Hepatic stellate cell (primary cell): ENCODE measurements at regions not wholly inside any gene's neighbourhood (a gene's known extent, or its start where the extent isn't known, plus 50 kb on each side); places are given as distances from the start of the nearest gene placed in this dataset.

Experiments
- DNase-seq: peaks from one replicate; pipeline ENCODE4 v3.0.0; 2011; ENCODE audit warnings: low spot score

DNA sequence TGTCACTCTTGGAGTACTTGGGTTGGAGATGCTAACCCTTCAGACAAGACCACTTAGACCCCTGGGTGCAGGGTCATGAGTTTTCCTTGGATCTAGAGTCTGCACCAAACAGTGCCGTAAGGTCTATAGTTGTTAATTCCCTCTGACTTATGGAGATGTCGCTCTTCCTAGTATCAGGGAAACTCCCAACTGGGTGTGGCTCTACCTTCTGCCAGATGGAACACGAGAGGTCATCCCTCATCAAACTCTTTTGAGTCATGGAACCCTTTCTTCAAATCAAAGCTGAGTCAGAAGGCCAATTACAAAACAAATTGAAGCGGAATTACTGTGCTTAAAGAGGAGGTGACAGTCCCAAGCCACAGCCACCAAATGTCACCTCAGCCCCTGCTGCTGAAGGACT lies 514.9 kb upstream of the PROK2 start:
- no peak for DNase-seq

DNA sequence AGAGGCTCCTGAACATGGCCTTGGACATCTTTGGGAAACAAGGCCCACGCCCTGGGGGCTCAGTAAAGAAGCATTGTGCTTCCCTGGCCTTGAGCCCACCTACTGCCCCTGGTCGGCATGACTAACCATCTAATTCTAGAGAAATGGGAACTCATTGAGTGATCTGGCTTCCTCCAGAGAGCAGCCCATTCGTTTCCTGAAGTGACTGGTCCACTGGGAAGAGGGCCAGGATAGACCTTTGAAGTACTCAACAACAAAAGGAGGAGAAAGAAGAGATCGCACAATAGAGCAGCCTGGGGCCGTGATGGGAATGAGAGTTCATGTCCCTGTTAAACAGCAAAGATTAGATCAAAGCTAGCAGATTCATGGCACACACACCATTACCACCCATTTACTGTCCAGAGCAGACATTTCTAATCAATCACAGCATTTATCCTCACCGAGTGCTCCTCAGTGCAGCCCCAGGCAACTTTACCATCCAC lies 514.4 kb upstream of the PROK2 start:
- DNase-seq: no peak

DNA sequence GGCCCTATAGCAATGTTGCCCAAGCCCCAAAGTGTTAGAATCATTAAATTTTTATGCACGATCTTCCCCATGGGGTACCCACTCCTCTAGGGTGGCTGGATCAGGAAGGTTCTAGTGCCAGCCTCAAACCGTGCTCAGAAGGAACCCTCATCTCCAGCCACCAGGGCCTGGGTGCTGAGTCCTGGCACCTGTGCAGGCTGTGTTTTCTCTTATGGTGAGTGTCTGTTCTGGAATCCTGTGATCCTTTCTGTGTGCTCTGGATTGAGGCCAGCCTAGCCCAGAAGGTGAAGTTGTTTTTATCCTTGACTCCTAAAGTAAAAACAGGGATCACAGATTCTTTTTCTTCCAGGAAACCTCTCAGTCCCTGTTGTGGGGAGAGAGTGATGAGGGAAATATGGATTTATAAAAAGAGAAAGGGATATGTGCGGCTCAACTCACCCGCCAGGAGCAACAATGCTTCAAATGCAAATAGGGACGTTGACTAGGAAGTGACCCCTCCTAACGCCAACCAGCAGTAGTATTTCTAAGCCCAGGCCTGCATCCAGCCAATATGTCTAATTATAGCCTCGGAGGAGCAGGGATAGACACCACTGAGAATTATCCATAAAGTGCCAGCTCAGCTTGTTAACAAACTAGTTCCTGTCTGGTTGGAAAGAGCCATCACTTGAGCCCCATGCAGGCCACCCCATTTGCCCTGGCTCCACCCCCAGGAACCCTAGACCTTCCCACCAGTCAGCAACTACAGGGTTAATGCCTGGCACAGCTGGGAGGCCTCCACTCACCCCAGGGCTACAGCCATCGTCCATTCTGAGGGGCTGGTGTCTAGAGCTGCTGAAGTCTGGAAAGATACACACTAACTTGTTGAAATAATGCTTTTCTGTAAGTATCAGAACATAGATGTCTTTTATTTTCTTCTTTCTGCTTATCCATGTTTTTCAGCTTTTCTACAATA lies 513.5 kb upstream of the PROK2 start:
- no peak for DNase-seq

DNA sequence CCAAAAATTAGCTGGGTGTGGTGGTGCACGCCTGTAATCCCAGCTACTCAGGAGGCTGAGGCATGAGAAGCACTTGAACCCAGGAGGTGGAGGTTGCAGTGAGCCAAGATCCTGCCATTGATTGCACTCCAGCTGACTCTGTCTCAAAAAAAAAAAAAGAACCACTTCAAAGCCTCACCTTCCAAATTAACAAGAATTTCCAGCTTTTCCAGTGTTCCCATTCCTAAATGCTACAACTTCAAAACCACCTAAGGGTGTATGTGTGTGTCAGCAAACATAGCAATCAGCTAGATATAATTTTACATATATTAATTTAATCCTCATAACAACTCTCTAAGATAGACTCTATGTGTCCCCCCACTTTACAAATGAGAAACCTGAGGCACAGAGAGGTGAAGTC lies 512.5 kb upstream of the PROK2 start:
- DNase-seq: no peak

DNA sequence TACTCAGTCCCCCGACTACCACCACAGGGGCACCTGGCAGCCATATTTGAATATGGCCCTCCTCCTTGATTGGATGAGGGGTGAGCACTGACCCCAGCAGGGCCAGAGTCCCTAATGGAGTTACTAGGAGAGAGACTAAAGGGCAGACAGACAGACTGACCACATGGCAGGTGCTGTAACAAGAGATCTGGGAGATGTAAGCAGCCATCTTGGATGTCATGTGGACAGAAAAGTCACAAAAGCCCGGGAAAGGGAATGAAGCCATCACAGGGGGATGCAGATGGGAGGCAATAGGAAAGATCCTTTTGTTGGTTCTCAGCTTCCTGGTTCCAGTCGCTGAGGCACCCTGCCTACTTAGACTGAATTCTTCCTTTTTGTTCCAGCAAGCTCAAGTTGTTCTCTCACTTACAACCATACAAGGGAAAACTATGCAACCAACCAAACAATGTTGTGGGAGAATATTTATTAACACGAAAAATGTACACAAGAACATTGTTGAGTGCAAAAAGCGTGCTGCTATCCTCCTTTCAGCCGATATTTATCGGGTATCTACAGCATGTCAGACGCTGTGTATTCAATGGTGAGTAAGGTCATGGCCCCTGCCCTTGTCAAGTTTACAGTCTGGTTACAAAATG lies 511.6 kb upstream of the PROK2 start:
- DNase-seq: no peak

DNA sequence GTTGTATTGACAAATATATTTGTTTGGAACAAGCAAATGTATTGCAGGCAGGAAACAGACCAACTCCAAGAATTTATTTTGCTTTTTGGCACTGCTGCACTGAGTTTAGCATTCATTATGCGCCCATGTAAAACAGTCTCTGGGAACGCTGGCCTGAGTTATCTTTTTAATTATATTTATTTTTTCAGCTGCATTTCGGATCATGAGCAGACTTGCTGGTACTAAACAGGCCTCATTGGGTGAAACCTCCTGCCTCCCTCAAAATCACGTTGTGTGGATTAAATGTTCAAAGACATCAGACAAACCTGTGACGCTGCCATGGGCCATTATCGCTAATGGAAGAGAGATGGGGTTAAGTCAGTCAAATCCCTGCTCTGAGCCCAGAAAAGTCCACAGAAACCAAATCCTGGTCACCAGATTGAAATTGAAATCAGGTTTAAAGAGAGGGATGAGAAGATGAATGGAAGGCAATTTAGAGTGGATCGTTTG lies 511.1 kb upstream of the PROK2 start:
- DNase-seq: no peak

DNA sequence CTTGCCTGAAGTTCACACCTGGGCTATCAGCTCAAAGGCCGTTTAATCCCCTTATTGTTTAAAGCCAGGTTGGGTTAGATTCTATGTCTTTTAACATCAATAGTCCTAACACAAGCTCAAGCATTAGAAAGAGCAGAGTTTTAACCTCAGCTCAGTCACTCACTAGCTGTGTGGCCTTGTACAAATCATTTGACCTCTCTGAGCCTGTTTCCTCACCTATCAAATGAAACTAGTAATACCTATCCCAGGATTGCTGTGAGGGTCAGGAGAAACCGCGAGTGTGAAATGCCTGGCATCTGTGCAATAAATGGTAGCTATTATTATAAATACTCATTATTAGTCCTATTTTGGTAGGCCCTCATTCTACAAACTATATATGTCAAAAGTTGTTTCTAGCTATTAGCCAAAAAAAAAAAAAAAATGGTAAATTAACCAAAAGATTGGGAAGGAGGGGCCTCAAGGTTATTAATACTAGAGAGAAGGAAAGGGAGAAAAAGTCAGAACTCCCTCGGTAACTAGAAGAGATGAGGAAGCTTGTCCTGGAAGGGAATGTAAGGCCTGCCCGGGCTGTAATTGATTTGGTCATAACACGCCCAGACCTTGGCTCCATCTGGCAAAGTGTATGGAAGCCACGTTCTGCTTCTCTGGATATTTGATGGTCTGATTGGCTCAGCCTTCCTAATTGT lies 510.5 kb upstream of the PROK2 start:
- no peak for DNase-seq

DNA sequence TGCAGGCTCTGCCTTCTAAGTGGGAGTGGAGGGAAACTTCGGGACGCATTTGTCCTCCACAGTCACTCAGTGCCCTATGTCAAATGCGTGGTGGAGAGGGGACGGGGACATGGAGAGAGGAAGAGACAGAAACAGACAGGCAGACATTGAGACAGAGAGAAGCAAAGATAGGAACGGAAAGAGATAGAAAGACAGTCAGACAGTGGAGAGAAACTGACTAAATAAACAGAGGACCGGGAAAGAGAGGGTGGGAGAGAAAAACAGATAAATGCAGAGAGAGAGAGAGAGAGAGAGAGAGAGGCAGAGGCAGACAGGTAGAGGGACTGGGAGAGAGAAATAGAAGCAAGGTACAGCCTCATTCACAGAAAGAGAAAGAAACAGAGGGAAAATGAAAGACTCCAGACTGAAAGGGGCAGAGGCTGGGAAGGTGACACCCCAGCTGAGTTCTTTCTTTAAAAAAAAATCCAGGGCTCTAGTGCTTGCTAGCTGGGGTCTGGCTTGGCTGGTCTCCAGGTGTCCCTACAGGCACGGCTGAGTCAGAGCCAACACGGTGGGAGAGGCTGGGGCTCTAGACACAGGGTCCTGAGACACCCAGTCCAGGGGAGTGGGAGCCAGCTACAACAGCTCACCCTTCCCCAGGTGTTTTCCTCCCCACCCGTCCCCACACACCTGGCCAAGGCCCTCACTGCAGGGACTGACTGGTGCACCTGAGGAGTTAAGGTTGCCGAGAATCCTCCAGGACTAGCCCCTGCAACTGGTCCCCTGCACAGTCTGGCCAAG lies 506.1 kb upstream of the PROK2 start:
- no peak for DNase-seq

DNA sequence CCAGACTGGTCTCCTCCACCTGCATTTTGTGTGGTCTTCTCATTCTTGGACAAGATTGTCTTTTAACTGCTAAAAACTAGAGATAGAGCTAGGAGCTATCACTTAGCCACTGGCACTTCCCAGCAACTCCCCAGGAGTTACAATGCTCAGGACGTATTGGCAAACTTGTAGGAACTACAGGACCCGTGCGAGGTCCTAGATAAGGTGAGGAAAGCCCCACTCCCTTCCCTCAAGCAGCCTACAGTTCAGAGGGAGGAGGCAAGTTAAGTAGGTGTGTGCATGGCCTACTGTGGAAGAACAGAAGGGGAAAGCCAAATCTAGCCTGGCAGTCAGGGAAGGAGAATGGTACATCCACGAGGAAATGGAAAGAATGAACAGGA lies 504.7 kb upstream of the PROK2 start:
- DNase-seq: no peak

DNA sequence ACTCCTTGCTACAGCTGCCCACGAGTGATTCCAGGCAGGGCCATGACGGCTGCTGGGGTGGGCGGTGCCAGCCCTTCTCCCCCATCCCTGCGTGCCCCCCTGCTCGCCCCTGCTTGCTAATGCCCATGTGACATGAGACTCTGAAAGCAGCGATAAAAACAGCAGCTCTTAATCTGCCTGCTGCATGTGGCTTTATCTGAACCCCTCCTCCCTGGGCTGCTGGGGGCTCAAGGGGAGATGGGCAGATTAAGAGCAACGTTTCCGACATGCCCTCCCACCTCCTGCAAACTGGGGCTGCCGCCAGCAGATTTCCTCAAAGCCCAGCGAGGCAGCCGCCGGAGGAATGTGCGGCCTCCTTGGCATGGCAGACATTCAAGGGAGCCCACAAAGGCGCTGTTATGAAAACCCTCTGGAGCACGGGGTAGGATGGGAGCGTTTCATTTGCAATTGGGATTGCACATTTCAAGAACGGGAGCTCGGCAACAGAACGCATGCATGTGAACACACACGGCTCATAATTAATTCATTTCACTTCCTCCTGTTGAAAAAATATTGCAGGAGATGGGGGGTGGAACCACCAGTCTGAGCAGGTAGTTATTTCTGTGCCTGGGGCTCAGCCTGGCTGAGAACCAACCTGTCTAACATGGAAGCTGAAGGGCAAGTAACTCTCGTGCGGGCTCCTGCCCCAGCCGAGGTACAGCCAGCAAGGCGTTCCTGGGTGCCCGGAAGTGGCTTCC lies 504.2 kb upstream of the PROK2 start:
- no peak for DNase-seq

DNA sequence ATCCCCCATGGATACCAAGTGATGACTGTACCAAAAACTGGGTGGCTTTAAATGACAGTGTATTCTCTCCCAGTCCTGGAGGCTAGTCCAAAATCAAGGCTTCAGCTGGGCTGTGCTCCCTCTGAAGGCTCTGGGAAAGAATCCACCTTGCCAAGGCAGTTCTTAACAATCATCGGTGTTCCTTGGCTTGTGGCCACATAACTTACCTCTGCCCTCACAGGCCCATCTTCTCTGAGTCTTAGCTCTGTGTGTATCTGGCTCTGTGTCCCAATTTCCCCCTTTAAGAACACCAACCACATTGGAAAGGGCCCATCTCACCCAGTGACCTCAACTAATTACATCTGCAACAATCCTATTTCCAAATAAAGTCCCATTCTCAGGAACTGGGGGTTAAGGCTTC lies 503.0 kb upstream of the PROK2 start:
- DNase-seq: no peak

DNA sequence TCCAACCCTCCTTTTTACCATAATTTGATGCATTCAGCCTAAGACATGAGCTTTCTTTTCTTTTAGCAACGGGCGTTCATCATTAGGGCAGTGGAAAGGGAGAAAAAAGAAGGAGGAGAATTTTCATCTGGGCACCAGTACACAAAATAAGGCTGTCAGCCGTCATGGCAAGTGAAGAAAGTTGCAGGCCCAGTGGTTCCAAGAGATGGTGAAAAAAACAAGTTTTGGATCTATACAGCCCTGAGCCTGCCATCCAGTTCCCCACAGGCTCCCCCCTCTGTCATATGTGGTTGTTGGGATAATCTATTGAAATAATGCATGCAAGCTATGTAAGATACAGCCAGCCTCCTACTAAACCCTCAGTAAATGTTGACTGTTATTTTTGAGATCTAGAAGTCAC lies 500.6 kb upstream of the PROK2 start:
- no peak for DNase-seq

DNA sequence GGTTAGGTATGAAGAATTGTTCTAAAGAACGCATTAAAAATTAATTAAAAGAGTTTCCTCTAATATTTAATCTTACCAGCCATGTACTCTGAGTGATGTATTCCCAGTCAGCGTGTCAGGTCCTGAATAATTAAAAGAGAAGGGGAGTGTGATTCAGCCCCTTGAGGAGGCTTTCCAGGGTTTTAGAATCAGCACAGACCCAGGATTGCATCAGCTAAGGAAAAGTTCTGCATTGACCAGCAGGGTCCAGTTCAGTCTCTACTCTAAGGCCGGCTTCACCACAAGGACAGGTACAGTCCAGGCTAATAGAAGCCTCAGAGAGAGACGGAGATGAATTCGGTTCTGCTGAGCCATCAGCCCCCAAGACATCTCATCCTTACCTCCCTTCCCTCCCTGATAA lies 499.5 kb upstream of the PROK2 start:
- no peak for DNase-seq

DNA sequence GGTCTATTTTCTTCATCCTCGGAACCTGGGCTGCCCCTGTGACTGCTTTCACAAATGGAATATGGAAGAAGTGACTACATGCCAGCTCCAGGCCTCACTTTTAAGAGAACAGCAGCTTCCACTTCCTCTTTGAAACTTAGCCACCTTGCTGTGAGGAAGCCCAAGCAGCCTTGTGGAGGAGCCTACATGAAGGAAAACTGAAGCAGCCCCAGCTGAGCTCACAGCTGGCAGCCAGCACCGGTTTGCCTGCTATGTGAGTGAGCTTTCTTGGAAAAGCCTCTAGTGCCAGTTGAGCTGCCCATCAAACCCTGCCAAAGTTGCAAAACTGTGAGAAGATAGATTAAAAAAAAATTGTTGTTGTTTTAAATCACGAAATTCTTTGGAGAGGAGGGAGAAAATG lies 498.0 kb upstream of the PROK2 start:
- DNase-seq: no peak

DNA sequence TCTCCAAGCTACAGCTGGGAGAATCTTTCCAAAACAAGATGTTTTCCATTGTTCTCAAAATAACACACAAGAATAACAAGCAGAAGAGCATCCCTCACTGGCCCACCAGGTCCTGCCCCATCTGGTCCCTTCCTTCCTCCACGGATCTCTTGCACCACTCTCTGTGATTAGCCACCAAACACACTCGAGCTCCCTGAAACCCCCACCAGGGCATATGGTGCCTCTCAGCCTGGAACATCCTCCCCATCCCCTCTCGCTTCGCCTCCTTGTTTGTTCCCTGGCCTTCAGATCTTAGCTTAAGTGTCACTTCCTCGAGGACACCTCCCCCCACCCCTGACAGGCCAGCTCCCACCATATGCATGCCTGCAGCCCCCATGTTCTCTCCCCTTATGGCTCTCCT lies 496.6 kb upstream of the PROK2 start:
- no peak for DNase-seq

DNA sequence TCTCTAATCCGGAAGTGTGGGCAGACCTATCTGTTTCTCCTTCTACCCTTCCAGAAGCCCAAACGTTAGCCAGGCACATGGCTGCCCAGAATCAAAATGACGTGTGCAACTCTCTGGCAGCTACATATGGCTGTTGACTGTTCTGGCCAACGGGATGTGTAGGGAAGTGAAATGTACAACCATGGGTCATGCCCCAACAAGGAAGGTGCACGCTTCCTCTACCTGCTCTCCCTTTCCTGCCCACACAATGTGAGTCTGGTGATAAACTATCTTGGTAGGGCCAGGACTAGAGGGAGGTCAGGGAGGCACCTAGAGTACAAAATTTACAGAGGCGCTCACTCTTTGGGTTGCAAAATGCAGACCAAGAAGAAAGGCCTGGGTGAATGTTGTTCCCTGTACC lies 495.9 kb upstream of the PROK2 start:
- DNase-seq: no peak

DNA sequence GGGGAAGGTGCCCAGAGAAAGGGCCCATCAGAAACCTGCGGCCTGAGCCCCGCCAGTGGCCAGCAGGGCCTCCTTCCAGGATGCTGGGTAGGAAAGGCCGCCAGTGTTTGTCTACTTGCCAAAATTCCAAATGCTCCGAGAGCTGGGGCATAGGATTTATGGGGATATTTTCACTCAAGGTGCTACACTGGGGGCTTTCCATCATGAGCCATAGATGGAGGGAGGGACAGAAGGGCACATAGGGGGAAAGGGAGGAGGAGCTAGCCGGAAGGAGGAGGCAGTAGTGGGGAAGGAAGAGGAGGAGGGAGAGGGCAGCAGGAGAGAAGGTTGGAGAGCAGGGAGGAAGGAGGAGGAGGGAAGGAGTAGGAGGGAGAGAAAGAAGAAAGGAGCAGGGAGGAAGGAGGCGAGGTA lies 494.7 kb upstream of the PROK2 start:
- DNase-seq: no peak

DNA sequence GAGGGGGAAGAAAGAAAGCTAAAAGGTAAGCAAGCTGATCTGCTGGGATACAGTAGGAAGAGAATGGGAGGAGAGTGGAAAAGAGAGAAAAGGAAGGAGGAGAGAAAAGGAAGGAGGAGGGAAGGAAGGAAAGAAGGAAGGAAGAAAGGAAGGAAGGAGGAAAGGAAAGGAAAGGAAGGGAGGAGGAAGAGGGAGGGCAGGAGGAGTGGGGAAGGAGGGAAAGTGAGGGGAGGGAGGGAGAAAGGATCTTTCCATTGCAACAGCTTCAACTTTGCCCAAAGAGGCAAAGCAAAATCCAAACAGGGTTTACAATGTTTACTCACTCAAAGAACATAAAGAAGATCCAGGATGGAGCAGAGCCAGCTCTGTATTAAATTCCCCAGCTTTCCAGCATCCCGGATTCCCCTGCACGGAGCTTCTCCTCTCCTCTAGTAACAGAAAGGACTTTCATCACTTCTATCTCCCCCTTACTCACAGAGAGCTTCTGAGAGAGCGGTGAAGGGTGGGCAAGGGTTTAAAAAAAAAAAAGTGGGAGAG lies 494.2 kb upstream of the PROK2 start:
- no peak for DNase-seq

DNA sequence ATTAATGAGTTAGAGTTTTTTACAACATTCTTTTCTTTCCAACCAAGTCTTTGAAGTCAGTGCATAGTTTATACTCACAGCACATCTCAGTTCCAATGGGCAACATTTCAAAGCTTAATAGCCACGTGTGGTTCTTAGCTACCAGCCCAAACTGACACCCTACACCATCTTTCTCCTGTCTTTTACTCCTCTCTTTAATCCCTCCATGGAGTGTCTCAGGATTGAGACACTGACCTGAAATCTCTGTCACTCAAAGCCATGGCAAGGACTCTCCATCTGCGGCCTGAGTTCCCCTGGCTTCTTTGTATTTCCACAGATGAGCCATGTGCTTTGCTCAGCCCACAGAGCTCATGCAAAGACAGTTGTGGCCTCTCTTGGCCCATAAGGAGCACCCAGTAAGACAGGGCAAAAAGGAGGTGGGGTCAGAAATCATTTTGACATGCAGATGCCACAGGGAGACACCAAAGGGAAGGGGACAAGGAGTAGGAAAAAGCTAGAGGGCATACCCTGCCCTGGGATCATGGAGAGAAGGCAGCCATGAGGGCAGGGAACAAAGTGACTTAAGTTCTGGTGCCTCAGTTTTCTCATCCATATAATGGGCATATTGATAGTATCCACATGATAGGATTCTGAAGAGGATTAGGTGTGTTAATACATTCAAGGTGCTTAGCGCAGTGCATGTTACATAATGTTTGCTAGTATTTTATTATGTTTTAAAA lies 493.6 kb upstream of the PROK2 start:
- no peak for DNase-seq

DNA sequence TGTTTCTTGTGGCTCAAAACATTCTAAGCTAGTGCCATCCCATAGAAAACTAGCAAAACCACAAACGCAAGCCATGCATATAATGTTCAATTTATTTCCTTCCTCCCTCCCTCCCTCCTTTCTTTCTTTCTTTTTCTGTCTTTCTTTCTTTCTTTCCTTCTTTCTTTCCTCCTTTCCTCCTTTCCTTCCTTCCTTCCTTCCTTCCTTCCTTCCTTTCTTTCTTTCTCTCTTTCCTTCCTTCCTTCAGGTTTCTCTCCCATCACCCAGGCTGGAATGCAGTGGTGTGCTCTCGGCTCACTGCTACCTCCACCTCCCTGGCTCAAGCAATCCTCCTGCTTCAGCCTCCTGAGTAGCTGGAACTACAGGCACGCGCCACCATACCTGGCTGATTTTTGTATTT lies 492.8 kb upstream of the PROK2 start:
- no peak for DNase-seq
